GM10248 (cell line): ENCODE measurements at regions not wholly inside any gene's neighbourhood (a gene's known extent, or its start where the extent isn't known, plus 50 kb on each side); places are given as distances from the start of the nearest gene placed in this dataset.
"Not testable (repeated sequence)": the region's sequence is repeated elsewhere in the genome, so short reads cannot be mapped to it uniquely, and the experiment has no call there.

Experiments
- CTCF ChIA-PET: fragments of 300-600 bp; sonication (Branson Sonifier 250); formaldehyde crosslinking; extraction: SDS; loops from one replicate; lab custom pipeline; 2021; ENCODE audit warnings: antibody characterized with exemption; lab: Yijun Ruan, JAX
- POLR2A ChIA-PET: fragments of 350-650 bp; sonication (Branson Sonifier 250); formaldehyde crosslinking; extraction: SDS; loops from one replicate; lab custom pipeline; 2020; ENCODE audit warnings: antibody characterized with exemption; lab: Yijun Ruan, JAX
- DNase-seq: peaks from one replicate; pipeline ENCODE4 v3.0.0; 2012; ENCODE audit errors: extremely low spot score
- CTCF ChIP-seq: IDR thresholded peaks from 2 replicates; pipeline ENCODE4 v1.5.1; 2012; ENCODE audit warnings: mild to moderate bottlenecking, low read depth; ENCODE audit errors: extremely low read depth, missing control alignments, control extremely low read depth

GRCh38 chr5:44089424-44090144 lies 299.6 kb downstream of the FGF10 start:
- TF ChIP-seq CTCF, result no peak
- ChIA-PET POLR2A (no interaction called here), CTCF (interaction anchor here (0.9 to 1.1 kb wide), 3 partner anchors 25 to 55 kb away, joined by 3 read pairs; no protein-coding TSS in a partner anchor)
- no peak for DNase-seq

GRCh38 chr5:44085083-44085482 lies 304.1 kb downstream of the FGF10 start:
- no peak for TF ChIP-seq CTCF
- CTCF ChIA-PET, result no interaction called here

GRCh38 chr5:44074547-44074946 lies 314.7 kb downstream of the FGF10 start:
- CTCF ChIA-PET, DNase-seq, POLR2A ChIA-PET: not testable (repeated sequence)

More at GRCh38 chr5:44085083-44085482, 304.1 kb downstream of the FGF10 start:
- DNase-seq, result no peak
- POLR2A ChIA-PET, result no interaction called here

- ChIA-PET CTCF (no interaction called here), POLR2A (no interaction called here)
- TF ChIP-seq CTCF, result no peak
- DNase-seq, result no peak
Measured at GRCh38 chr5:44051591-44051990, 337.6 kb downstream of the FGF10 start.

- POLR2A ChIA-PET, result no interaction called here
- CTCF ChIA-PET, result no interaction called here
- no peak for TF ChIP-seq CTCF
- DNase-seq, result no peak
Measured at GRCh38 chr5:44048276-44048984, 340.8 kb downstream of the FGF10 start.

GRCh38 chr5:44046619-44047364 lies 342.4 kb downstream of the FGF10 start:
- ChIA-PET CTCF (interaction anchor here (1.0 kb wide), 1 partner anchor 16 kb away, joined by 3 read pairs; no protein-coding TSS in a partner anchor), POLR2A (no interaction called here)
- no peak for TF ChIP-seq CTCF
- DNase-seq, result no peak

- DNase-seq, POLR2A ChIA-PET, CTCF ChIA-PET: not testable (repeated sequence)
Measured at GRCh38 chr5:44044549-44044948, 344.7 kb downstream of the FGF10 start.
